SH-SY5Y (cell line): ENCODE measurements at regions not wholly inside any gene's neighbourhood (a gene's known extent, or its start where the extent isn't known, plus 50 kb on each side); places are given as distances from the start of the nearest gene placed in this dataset.

Experiments
- GATA2 ChIP-seq: IDR thresholded peaks from 2 replicates; pipeline ENCODE4 v1.6.1; 2011; ENCODE audit warnings: mild to moderate bottlenecking, low read depth, low read length
- GATA3 ChIP-seq: IDR thresholded peaks from 2 replicates; pipeline ENCODE4 v1.6.1; 2011; ENCODE audit warnings: low read depth, mild to moderate bottlenecking, low read length, moderate library complexity

DNA sequence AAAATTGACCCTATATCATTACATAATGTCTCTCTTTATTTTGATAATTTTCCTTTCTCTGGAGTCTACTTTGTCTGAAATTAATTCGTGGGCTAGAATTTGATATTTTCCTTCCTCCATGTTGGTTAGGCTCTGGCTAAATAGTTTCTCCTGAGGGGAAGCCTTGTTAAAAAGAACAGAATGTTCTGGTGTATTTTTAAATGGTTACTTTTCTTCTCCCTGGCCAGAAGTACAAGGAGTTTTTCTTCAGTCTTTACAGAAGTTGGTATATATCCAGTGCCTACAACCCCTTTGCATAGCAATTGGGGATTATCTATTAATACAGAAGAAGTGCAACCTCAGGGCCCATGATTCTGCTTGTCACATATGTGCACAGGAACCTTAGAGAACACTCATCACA lies 185.6 kb upstream of the RAB4A start:
- no peak for TF ChIP-seq GATA2
- TF ChIP-seq GATA3 = no peak
